ENCODE measurements at regions not wholly inside any gene's neighbourhood (a gene's known extent, or its start where the extent isn't known, plus 50 kb on each side); places are given as distances from the start of the nearest gene placed in this dataset.

GRCh38 chr16:64648282-64648681 is 473.6 kb downstream of the CDH11 start:
- DNase-seq (ENCODE audit: low spot score), result no peak

- DNase-seq (ENCODE audit: low spot score), result no peak
These were observed 480.5 kb downstream of the CDH11 start for GRCh38 chr16:64641343-64641742.

- DNase-seq (ENCODE audit: low spot score), result no peak
These were observed 483.1 kb downstream of the CDH11 start for GRCh38 chr16:64638766-64639165.

- no peak for DNase-seq (ENCODE audit: low spot score)
These were observed 492.2 kb downstream of the CDH11 start for GRCh38 chr16:64629622-64630021.

- DNase-seq (ENCODE audit: low spot score), result no peak
These were observed 494.1 kb downstream of the CDH11 start for GRCh38 chr16:64627781-64628180.

- no peak for DNase-seq (ENCODE audit: low spot score)
These were observed 494.6 kb downstream of the CDH11 start for GRCh38 chr16:64627288-64627687.

- DNase-seq (ENCODE audit: low spot score), result no peak
These were observed 495.1 kb downstream of the CDH11 start for GRCh38 chr16:64626776-64627175.

- no peak for DNase-seq (ENCODE audit: low spot score)
These were observed 500.2 kb downstream of the CDH11 start for GRCh38 chr16:64621616-64622015.

GRCh38 chr16:64617836-64618476 is 503.9 kb downstream of the CDH11 start:
- no peak for DNase-seq (ENCODE audit: low spot score)

- DNase-seq (ENCODE audit: low spot score), result no peak
These were observed 506.1 kb downstream of the CDH11 start for GRCh38 chr16:64615630-64616280.

GRCh38 chr16:64596196-64596595 is 525.7 kb downstream of the CDH11 start:
- no peak for DNase-seq (ENCODE audit: low spot score)

GRCh38 chr16:64590513-64590912 is 531.4 kb downstream of the CDH11 start:
- no peak for DNase-seq (ENCODE audit: low spot score)

GRCh38 chr16:64589836-64590235 is 532.0 kb downstream of the CDH11 start:
- no peak for DNase-seq (ENCODE audit: low spot score)

GRCh38 chr16:64586781-64587180 is 535.1 kb downstream of the CDH11 start:
- no peak for DNase-seq (ENCODE audit: low spot score)

GRCh38 chr16:64585367-64585766 is 536.5 kb downstream of the CDH11 start:
- no peak for DNase-seq (ENCODE audit: low spot score)

- no peak for DNase-seq (ENCODE audit: low spot score)
These were observed 541.3 kb downstream of the CDH11 start for GRCh38 chr16:64580558-64580957.

GRCh38 chr16:64579712-64580111 is 542.2 kb downstream of the CDH11 start:
- DNase-seq (ENCODE audit: low spot score), result no peak

- DNase-seq (ENCODE audit: low spot score), result no peak
These were observed 576.1 kb downstream of the CDH11 start for GRCh38 chr16:64545768-64546167.

- no peak for DNase-seq (ENCODE audit: low spot score)
These were observed 577.0 kb downstream of the CDH11 start for GRCh38 chr16:64544859-64545258.

- DNase-seq (ENCODE audit: low spot score), result no peak
These were observed 578.4 kb downstream of the CDH11 start for GRCh38 chr16:64543441-64543840.

- DNase-seq (ENCODE audit: low spot score), result no peak
These were observed 578.8 kb downstream of the CDH11 start for GRCh38 chr16:64543031-64543430.

- no peak for DNase-seq (ENCODE audit: low spot score)
These were observed 579.7 kb downstream of the CDH11 start for GRCh38 chr16:64542152-64542551.

GRCh38 chr16:64541621-64542020 is 580.2 kb downstream of the CDH11 start:
- DNase-seq (ENCODE audit: low spot score), result no peak

GRCh38 chr16:64540434-64540833 is 581.4 kb downstream of the CDH11 start:
- no peak for DNase-seq (ENCODE audit: low spot score)

All from HuH-7 (cell line).